GM18861 (cell line): ENCODE measurements at regions not wholly inside any gene's neighbourhood (a gene's known extent, or its start where the extent isn't known, plus 50 kb on each side); places are given as distances from the start of the nearest gene placed in this dataset.

Experiments
- ATAC-seq: cut with Tn5 transposase; IDR thresholded peaks from one replicate; pipeline ENCODE4 v1.9.1; 2021; ENCODE audit not compliant: unreplicated experiment

DNA sequence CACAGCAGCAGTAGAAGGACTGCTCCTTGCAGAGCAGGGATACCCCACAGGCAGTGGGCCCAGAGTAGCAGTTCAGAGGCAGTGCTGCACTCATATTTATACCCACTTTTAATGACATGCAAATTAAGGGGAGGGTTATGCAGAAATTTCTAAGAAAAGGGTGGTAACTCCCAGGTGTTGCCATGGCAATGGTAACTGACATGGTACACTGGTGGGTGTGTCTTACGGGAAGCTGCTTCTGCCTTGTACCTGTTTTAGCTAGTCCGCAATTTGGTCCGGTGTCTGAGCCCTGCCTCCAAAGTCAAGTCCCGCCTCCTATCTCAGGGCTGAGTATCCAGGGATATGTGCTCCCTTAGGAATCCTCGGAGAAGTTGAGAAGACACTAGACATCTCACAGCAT is 79.2 kb upstream of the UQCRFS1 start:
- ATAC-seq: no peak

DNA sequence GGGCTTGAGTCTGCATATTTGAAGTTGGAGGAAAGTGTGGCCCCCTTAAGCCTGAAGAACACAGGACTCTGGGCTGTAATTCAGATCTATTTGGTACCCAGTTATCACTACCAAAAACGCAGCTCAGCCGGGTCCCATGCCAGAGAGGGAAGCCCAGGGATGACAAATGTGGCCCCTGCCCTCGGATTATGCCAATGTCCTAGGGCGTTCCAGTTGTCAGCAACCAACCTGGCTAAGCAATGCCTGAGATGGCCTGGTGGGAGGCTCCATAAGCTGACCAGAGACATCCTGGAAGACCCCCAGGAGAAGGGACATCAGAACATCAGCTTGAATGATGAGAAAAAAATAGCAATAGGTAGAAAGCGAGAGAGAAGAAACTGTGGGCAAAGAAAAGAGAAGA is 79.6 kb upstream of the UQCRFS1 start:
- ATAC-seq: no peak

DNA sequence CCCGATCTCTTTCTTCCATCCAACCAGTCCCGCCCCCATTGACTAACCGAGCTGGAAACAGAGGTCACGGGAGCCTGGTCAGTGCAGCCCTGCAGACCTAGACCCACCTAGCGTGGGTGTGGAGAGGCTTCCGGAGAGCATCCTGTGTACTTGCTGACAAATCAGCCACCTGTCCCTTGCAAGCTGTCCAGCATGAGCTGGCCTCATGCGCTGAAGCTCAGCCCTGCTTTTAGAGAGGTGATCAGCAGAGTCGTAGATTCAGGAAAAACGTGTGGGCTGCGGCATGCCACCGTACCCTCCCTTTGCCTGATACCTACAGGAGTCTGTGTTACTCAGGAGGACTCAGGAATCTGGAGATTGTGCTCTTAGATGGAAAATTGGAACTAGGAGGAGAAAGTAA is 80.3 kb upstream of the UQCRFS1 start:
- no peak for ATAC-seq

DNA sequence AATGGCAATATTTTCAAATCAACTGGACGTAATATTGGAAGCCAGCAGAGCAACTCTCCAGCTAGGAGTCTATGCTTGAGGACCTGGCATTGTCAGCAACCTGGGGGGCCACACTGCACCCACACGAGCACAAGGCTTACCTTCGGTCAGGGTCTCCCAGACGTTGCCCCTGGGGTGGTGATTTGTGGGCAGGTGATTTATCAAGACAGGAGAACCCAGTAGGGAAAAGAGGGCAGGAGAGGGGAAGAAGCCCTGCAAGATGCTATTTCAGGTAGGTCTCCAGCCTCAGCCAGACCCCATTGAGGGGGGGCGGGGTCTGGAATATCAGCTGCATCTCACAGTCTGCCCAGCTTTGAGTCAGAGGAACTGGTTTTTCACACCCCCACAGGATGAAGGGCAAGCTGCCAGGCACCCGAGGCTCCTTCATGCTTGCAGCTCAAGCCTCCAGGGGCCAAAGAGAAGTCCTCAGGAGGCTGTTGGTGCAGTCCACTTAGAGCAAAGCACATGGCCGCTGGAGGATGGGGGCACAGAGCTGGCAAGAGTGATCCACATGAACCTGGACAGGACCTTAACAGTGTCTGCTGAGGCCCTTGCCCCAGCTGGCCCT is 80.9 kb upstream of the UQCRFS1 start:
- no peak for ATAC-seq

DNA sequence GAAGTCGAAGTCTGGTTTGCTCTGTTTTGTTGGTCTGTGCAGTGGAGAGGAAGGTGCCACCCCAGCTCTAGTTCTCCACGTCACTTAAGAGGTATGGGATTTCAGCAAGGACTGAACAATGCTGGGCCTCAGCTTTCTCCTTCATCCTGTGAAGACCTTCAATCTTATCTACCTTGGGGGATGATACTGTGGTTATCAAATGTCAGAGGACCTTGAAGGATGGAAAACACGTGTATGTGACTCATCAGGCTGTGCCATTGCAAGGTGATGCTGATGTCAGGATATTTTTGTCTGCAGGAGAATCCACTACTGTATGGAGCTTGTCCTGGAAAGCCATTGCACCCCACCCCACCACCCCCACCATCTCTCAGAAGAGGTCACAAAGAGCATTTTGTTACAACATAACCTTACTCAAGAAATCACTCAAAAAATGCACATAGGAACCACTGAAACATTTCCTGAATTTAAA is 81.4 kb upstream of the UQCRFS1 start:
- no peak for ATAC-seq

DNA sequence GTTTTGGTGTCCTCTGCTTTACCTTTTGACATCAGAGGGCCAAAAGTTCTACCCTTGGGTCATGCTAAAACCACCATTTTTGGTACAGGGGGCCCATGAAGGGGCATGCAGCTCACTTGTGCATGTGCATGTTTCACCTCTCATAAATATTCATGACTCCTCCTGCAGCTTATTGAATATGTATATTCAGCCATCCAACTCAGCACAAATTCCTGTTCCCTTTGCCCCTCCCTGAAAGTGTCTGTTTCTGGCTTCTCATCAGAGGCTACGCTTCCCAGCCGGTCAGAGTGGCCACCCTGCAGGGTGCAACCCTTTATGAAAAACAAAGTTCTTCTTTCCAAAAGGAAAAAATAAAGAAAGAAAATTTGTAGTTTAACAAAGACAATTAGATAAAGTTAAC is 82.3 kb upstream of the UQCRFS1 start:
- ATAC-seq: no peak

DNA sequence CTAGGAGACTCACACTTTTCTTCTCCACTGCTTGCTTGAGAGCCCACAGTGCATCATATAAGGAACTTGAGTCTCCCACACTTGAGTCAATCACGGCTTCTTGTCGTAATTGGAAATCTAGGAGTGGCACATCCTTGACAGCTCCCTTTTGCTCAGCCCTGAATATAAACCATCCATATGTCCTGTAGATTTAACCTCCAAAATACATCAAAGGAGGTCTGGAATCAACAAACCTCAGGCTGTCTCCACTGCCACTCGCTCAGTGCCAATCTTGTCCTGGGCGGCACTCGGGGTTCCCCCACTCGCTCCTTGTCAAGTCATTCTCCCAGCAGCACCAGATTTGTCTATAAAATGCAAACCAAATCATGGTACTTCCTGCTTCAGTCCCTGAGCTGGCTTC is 84.4 kb upstream of the UQCRFS1 start:
- ATAC-seq: no peak

DNA sequence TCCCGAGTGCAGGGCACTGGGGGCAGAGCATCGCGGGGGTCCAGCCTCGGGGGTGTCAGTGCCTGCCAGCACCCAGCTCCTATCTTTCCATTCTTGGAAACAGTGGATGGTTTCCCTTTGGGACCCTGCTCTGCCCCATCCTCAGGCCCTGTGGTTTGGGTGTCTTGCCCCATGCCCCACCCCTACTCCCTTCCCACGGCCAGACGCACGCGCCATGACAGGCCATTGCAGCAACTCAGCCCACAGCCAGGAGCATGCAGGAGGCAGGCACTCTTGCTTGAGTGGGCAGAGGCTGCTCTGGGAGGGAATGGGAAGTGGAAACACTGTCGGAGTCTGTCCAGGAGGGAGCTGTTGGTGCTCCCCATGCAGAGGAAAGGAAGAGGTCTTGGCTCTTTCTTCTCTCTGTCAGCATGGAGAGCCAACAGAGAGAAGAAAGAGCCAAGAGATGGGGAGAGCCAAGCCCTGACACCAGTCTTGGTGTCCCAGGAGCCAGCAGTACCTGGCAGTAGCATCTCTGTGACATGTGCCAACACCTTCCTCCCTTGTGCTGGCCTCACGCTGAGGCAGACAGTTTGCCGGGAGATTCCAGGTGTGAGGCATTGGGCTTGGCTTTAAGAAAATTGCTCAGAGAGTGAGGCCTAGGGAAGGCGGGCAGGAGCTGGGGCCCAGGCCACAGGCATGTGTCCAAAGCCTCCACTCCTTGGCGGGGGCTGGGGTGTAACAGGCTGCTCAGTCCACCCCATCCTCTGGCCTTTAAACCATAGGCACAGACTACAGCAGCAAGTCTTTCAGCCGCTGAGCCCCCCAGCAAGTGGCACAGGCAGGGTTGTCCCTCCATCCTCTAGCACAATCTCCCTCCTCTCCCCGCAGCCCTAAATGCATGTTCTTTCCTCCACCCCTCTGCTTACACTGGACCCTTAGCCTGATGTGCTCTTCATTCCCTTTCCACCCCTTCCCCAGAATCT is 86.7 kb upstream of the UQCRFS1 start:
- no peak for ATAC-seq

DNA sequence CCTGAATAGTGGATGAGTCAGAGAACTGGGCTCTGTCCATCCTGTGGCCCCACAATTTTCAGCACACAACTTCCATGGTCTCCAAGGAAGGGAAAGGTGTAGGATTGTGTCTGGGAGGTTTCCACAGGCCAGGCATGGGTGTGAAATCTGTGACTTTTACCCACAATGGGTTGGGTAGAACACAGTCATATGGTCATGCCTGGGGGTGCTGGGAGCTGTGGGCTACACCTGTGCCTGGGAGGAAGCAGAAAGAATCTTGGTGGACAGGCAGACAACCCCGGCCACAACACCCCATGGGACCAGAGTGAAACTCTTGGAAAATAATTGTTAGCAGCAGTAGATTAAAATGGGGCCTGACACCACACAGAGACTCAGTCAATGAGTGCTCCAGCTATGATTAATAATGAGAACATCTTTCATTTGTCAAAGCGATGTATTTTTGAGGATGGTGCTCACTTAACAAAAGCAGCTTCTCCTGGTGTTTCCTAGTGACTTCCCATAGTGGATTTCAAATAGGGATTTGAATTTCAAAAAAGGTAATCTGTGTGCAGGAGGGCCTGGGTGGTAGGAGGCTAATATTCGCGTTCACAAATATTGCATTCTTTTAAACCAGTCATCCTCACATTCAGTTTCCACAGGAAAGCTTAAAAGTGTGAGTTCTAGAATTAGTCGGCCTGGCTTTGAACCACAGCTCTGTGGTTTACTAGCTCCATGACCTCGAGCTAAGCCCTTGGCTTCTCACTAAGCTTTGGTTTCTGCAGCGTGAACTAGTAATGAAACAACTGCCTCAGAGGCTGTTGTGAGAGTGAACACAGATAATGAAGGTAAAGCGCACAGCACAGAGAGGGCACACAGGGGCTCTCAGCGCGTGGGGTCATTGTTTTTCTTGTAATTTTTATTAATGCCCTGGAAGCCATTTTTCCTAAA is 89.3 kb upstream of the UQCRFS1 start:
- ATAC-seq: no peak

DNA sequence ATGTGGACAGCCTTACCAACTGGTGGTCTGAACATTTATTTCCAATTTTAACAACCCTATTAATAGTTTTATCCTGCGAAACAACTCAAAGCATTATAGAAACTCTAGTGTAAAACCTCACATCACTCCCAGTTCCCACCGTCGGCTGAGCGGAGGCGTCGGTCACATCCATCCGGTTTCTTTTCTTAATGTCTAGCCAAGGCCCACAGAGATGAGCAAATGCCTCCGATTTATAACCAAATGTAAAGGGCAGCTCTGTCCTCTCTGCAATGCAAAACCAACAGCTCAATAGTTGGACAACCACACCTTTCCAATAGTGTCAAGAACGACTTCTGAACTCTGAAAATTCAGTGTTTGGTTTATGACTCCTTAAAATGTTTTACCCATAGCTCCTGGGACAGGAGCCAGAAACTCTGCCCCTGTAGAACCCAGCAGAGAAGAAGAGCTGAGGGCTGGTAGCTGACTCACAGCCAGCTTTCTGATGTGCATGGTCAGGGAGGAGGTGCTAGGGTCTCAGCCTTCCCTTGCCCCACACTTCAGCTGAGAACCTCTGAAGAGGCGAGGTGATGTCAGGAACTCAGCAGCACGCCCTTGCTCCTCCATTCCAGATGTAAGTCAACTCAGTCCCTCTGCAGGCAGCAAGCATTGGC is 90.2 kb upstream of the UQCRFS1 start:
- no peak for ATAC-seq

DNA sequence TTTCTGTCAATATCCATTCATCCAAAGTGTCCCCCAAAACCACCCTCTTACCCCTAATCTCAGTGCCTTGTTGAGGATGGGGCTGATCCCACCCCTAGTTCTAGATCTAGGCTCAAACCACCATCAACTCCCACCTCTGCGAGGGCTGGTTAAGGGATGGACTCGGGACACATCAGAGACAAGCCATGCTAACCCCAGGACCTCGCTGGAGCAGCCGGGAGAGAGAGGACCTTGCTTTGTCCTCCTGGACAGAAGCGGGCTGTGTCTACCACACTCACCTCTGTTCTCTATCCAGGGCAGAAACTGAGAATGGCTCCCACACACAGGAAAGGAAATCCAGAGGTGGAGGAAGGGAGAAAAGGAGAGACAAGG is 90.8 kb upstream of the UQCRFS1 start:
- ATAC-seq: no peak

DNA sequence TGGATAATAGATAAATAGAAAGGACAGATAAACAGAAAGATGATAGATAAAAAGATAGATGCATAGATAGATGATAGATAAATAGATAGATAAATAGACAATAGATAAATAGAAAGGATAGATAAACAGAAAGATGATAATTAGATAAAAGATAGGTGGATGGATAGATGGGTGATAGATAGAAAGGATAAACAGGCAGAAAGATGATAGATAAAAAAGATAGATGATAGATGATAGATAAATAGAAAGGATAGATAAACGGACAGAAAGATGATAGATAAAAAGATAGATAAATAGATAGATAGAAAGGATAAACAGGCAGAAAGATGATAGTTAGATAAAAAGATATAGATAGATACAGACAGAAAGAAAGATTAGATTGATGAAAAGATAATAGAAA is 92.3 kb upstream of the UQCRFS1 start:
- ATAC-seq: no peak

DNA sequence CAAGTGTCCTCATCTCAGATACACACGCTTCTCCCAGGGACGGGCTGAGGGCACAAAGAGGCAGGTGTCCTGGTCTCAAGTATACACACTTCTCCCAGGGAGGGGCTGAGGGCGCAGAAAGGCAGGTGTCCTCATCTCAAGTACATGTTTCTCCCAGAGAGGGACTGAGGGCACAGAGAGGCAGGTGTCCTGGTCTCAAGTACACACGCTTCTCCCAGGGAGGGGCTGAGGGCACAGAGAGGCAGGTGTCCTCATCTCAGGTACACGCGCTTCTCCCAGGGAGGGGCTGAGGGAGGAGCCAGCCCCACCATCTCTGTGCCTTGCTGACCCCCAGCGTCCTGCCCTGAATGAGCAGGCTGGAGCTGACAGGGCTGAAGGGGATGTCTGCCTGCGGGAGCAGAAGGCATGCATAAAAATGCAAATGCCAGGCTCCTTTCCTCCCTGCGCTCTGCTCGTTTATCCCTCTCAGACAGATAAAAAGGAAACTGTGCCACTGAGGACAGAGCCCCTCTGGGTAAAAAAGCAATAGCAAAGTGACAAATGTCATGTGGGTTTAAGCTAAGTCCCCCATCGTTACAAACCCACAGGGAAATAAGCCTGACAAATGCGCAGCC is 96.1 kb upstream of the UQCRFS1 start:
- ATAC-seq: no peak

DNA sequence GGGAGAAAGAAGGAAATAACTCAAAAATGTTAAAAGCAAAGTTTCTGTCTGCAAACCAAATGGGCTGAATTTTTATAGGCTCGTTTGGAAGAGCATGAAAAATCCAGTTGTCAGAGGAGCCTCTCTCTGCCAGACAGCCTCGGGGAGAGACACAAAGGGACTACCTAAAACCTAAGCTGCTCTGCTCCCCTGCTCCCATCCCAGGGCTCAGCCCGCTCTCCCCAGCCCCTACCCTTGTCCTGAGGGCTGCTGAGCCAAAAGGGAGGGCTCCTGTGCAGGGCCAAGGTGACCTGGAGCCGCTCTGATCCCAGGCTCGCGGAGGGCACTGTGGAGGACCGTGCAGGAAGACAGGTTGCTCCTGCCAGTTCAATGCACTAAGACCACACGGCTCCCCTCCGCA is 96.7 kb upstream of the UQCRFS1 start:
- ATAC-seq: no peak

DNA sequence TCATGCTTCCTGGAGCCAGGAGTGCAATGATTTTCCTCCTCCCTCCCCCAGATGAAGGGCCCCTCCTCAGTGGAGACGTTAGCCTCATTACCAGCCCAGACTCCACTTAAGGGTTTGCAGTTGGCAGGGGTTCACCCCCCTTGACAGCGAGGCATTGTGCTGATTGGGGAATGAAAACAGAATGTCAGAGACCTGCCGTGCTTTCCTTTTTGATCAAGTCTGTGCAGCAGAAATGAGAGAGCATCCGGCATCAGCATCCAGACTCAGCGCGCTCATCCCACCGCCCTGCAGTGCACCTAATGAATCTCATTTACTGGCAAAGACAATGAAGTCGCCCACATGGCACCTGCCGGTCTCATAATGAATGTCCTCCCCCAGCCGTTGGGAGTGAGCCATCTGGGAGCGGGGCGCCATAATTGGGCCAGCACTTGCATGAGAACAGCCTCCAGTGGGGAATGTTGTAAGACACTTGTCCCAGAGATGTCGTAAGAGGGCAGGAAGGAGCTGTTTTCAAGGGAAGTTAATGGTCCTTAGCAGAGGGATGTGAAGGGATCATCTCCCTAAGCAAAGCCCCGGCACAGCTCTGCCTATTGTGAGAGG is 98.3 kb upstream of the UQCRFS1 start:
- no peak for ATAC-seq

DNA sequence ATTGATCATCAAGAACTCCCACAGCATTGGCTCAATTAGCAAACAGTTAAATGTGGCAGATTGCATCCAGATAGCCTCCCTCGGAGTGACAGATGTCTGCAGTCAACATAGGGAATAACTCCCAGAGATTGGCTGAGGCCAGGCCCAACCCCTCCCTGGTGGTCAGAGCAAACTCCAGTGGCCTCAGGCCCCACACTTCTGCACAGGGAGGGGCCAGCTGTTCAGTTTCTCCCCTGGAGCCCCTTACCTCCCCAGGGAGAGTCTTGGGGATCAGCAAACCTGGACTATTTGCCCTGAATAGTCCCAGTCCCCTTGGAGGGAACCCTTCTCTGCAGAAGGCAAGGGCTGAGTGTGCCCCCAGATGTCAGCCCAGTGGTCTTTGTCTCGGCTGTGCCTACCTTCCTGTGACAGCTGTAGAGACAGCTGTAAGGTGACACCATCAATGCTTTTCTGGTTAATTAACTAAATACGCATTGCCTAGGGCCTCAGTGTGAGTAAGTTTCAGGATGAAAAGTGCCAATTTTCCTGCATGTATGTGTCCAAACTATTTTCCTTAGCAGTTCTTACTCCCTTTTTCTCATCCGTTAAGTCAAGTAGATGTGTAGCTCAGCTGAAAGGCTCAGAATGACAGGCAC is 102.7 kb upstream of the UQCRFS1 start:
- ATAC-seq: no peak

DNA sequence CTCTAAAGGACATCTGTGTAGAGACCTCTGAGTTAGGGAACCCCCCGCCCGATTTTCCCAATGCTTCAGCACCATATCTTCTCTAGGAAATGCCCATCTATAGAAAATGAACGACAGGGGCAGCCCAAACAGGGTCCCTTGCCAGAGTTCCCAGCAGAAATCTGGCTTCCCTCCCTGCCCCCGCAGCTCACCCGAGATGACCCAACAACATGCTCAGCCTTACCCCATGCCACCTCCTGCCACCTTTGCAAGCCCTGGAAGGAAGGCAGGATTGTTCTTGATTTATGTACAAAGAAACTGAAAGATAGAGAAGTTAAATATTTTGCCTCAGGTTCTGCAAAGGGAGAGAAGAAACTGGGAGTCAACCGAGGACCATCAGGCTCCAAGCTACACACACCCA is 105.6 kb upstream of the UQCRFS1 start:
- no peak for ATAC-seq

DNA sequence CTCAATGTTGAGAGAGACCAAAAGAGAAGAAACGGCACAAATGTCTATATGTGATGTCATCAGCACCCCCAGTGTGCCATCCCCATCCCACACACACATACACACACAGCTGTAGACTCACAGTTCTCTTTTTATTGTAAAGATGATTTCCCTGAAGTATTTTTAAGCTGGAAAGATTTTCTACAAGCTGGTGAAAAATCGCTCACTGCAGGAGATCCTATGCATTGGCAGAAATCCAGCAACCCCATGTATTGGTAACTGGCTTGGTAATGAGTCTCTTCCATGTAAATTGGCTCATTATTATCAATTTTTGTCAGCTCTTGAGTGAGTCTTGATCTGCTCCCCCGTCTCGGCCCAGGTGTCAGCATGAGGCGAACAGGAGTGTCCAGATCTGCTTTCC is 107.1 kb upstream of the UQCRFS1 start:
- no peak for ATAC-seq

DNA sequence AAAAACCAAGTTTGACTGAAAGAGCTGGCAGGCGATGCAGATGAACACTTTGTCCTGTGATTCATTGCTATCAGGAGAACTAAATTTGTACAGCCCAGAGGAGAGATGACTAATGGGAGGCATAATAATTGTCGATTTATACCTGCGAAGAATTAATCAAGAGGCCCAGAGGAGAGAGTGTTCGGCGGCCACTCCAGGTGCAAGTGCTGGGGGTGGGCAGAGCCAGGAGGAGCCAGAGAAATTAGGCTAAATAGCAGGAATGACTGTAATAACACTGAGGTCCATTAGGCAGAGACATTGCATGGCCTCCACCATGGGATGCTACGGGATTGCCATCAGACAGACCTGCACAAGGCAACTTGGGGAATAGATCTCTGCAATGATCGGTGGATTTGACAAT is 107.7 kb upstream of the UQCRFS1 start:
- no peak for ATAC-seq

DNA sequence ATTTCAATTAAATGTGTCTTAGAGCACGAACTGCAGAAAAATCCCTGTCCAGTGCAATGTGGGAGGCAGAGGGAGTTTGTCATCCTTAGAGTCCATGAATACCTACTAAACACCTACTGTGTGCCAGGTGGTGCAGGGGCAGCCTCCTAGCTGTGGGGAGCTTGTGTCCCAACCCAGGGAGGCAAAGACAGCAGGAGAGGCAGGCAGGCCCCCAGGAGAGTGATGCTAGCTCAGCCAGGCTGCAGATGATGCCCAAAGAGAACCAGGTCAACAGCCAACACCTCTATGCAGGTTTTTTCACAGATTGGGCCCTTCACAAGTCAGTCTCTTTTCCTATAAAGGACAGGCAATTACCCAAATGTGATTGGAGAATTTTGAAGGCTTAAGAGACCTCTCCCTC is 108.2 kb upstream of the UQCRFS1 start:
- ATAC-seq: no peak
